CD4-positive, alpha-beta T cell (primary cell): ENCODE measurements at regions not wholly inside any gene's neighbourhood (a gene's known extent, or its start where the extent isn't known, plus 50 kb on each side); places are given as distances from the start of the nearest gene placed in this dataset.

Source experiments
- ATAC-seq: fragments of 200-7000 bp; cut with Tn5 transposase; one replicate; pipeline ENCODE4 v1.10.0; 2022; ENCODE audit warnings: mild to moderate bottlenecking; ENCODE audit not compliant: poor library complexity
- CTCF ChIA-PET: fragments of 350-600 bp; sonication (Branson Sonifier 250); formaldehyde crosslinking; loops from one replicate; lab custom pipeline; 2021; ENCODE audit warnings: antibody characterized with exemption, inconsistent platforms; lab: Charles Lee
- POLR2A ChIA-PET: fragments of 350-600 bp; sonication (Branson Sonifier 250); formaldehyde crosslinking; loops from one replicate; lab custom pipeline; 2021; ENCODE audit warnings: antibody characterized with exemption, inconsistent platforms; lab: Charles Lee
- DNase-seq, 14 experiments: peaks; one replicate each; pipeline ENCODE4 v3.0.0-alpha.2; 2013 to 2020; ENCODE audit warnings: mixed read lengths in 2 of 14
- H3K27ac ChIP-seq, 2 donors: one replicate each; pipeline versions ENCODE4 v1.5.1 to v1.7.0; 2013; ENCODE audit warnings: low read length in 2 of 2, low read depth in 1 of 2, mild to moderate bottlenecking in 1 of 2
- H3K27me3 ChIP-seq, 2 experiments: 1 replicate in 1 of 2; 2 replicates in 1 of 2; pipeline versions ENCODE4 v1.6.1 to v1.7.0; 2013; ENCODE audit warnings: low read length in 2 of 2, control low read depth in 1 of 2, mild to moderate bottlenecking in 1 of 2, moderate library complexity in 1 of 2; ENCODE audit not compliant: insufficient read depth in 2 of 2, control insufficient read depth in 1 of 2
- H3K36me3 ChIP-seq: one replicate; pipeline ENCODE4 v1.6.1; 2013; ENCODE audit warnings: low read length, control low read depth; ENCODE audit not compliant: insufficient read depth
- H3K4me1 ChIP-seq: one replicate; pipeline ENCODE4 v1.6.1; 2013; ENCODE audit warnings: low read length, control low read depth; ENCODE audit not compliant: insufficient read depth
- H3K4me3 ChIP-seq: one replicate; pipeline ENCODE4 v1.5.1; 2013; ENCODE audit warnings: mild to moderate bottlenecking, low read length, moderate library complexity
- H3K9me3 ChIP-seq, 2 experiments: 1 replicate in 1 of 2; 2 replicates in 1 of 2; pipeline versions ENCODE4 v1.6.1 to v1.7.0; 2013; ENCODE audit warnings: low read length in 2 of 2, mild to moderate bottlenecking in 2 of 2, control low read depth in 1 of 2, moderate library complexity in 1 of 2; ENCODE audit not compliant: control insufficient read depth in 1 of 2, insufficient read depth in 1 of 2
- H3K27ac Mint-ChIP-seq: one replicate; pipeline ENCODE4 v1.8.0; 2020; ENCODE audit warnings: mixed read lengths
- H3K27me3 Mint-ChIP-seq: one replicate; pipeline ENCODE4 v1.8.0; 2021; ENCODE audit warnings: mixed read lengths
- H3K36me3 Mint-ChIP-seq: one replicate; pipeline ENCODE4 v1.8.0; 2021; ENCODE audit warnings: low read depth, mixed read lengths
- H3K4me1 Mint-ChIP-seq: one replicate; pipeline ENCODE4 v1.8.0; 2021; ENCODE audit warnings: low read depth, mixed read lengths
- H3K4me3 Mint-ChIP-seq: one replicate; pipeline ENCODE4 v1.8.0; 2020; ENCODE audit warnings: mild to moderate bottlenecking, mixed read lengths
- H3K9me3 Mint-ChIP-seq: one replicate; pipeline ENCODE4 v1.8.0; 2020; ENCODE audit warnings: mixed read lengths
- intact Hi-C, 2 experiments: fragments of 100-400 bp; cut with DNase I in 1 of 2; cut with micrococcal nuclease in 1 of 2; formaldehyde crosslinking; loops; one replicate each; pipeline versions ENCODE4 v1.15.1 to v1.9.0; 2023 to 2025; cut with DNase I, micrococcal nuclease
- TF ChIP-seq, protein P1 (sequence below): fragments of 200-600 bp; IDR thresholded peaks from one replicate; pipeline ENCODE4 v1.8.0; 2022; ENCODE audit warnings: antibody characterized with exemption, mild to moderate bottlenecking

DNA sequence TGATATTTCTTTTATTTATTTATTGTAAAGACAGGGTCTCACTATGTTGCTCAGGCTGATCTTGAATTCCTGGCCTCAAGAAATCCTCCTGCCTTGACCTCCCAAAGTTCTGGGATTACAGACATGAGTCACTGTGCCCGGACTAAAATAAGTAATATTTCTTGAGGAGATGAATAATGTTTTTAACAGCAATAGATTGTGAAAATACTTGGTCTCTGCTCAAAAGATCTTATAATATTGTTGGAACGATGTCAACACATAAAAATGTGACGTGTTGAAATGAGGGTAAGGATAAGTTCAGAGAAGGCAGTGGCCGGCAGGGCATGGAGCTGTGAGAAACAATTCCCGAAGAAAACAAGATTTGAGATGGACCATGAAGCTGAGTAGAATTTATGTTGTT lies 178.7 kb downstream of the GJA1 start:
- Histone ChIP-seq H3K27me3 (no peaks in the 10 kb centered on the region), H3K9me3 (no peaks in the 10 kb centered on the region), H3K4me3 (no peak overlapping the region), H3K4me1 (no peaks in the 10 kb centered on the region), H3K36me3 (no peaks in the 10 kb centered on the region), H3K27ac (no peak overlapping the region)
- POLR2A ChIA-PET, result no interaction called here
- intact Hi-C loops, result no loop called here
- TF ChIP-seq, protein P1, sequence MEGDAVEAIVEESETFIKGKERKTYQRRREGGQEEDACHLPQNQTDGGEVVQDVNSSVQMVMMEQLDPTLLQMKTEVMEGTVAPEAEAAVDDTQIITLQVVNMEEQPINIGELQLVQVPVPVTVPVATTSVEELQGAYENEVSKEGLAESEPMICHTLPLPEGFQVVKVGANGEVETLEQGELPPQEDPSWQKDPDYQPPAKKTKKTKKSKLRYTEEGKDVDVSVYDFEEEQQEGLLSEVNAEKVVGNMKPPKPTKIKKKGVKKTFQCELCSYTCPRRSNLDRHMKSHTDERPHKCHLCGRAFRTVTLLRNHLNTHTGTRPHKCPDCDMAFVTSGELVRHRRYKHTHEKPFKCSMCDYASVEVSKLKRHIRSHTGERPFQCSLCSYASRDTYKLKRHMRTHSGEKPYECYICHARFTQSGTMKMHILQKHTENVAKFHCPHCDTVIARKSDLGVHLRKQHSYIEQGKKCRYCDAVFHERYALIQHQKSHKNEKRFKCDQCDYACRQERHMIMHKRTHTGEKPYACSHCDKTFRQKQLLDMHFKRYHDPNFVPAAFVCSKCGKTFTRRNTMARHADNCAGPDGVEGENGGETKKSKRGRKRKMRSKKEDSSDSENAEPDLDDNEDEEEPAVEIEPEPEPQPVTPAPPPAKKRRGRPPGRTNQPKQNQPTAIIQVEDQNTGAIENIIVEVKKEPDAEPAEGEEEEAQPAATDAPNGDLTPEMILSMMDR, result no peak
- Mint-ChIP-seq H3K4me1 (no peaks in the 10 kb centered on the region), H3K27me3 (no peaks in the 10 kb centered on the region), H3K9me3 (no peaks in the 10 kb centered on the region), H3K36me3 (no peaks in the 10 kb centered on the region), H3K4me3 (no peak overlapping the region), H3K27ac (no peak overlapping the region)
- DNase-seq (no peak), ATAC-seq (no peak)
- CTCF ChIA-PET, result interaction anchor here (1.1 kb wide), 1 partner anchor 77 kb away, joined by 3 read pairs; no protein-coding TSS in a partner anchor

DNA sequence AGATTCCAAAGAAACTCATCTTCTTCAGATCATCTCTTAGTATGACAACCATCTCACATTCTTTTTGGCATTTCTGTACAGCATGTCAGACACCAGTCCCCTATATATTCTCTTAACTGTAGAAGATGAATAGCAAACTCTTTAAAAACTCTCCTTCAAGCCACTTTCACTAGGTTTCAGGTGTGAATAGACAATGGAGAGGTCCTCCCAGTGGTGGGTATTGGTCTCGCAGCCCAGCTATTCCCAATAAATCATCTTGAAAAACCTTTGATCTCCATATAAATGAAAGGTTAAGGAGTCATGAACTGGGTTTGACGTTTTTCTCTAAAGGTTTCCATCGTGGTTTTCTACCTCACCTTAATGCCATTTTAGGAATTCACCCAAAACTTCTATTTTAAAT lies 180.0 kb downstream of the GJA1 start:
- no peak overlapping the region for H3K4me3 ChIP-seq

DNA sequence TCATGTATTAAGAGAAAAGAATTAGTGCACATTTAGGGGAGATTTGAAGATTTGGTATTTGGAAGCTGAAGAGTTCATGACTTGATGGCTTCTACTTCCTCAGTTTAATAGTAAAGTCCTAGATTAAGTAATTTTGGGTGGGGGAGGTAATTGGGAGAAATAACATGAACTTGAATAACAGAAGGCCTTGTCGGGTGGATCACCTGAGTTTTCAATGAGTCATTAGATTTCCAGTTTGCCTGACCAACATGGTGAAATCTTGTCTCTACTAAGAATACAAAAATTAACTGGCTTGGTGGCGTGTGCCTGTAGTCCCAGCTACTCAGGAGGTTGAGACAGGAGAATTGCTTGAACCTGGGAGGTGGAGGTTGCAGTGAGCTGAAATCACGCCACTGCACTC lies 181.0 kb downstream of the GJA1 start:
- no peaks in the 10 kb centered on the region for H3K4me1 Mint-ChIP-seq
- no peaks in the 10 kb centered on the region for H3K36me3 Mint-ChIP-seq
- H3K27ac Mint-ChIP-seq, result no peak overlapping the region
- CTCF ChIA-PET, result no interaction called here
- intact Hi-C loops, result no loop called here
- ATAC-seq, result no peak
- H3K27ac ChIP-seq, result no peak overlapping the region
- no peak overlapping the region for H3K4me3 Mint-ChIP-seq
- DNase-seq, result no peak
- H3K4me3 ChIP-seq, result no peak overlapping the region
- H3K27me3 Mint-ChIP-seq, result no peaks in the 10 kb centered on the region
- H3K27me3 ChIP-seq, result no peaks in the 10 kb centered on the region
- no peaks in the 10 kb centered on the region for H3K9me3 Mint-ChIP-seq
- no peaks in the 10 kb centered on the region for H3K4me1 ChIP-seq
- H3K9me3 ChIP-seq, result no peaks in the 10 kb centered on the region
- POLR2A ChIA-PET, result no interaction called here
- TF ChIP-seq, protein P1, result no peak
- no peaks in the 10 kb centered on the region for H3K36me3 ChIP-seq

More for the DNA sequence above, 180.0 kb downstream of the GJA1 start:
- Mint-ChIP-seq H3K4me3 (no peak overlapping the region), H3K4me1 (no peaks in the 10 kb centered on the region), H3K27me3 (no peaks in the 10 kb centered on the region), H3K27ac (no peak overlapping the region), H3K9me3 (no peaks in the 10 kb centered on the region), H3K36me3 (no peaks in the 10 kb centered on the region)
- ChIA-PET CTCF (no interaction called here), POLR2A (no interaction called here)
- TF ChIP-seq, protein P1, result no peak
- ATAC-seq (no peak), DNase-seq (no peak)
- no peaks in the 10 kb centered on the region for H3K9me3 ChIP-seq
- no peak overlapping the region for H3K27ac ChIP-seq
- no peaks in the 10 kb centered on the region for H3K4me1 ChIP-seq
- H3K36me3 ChIP-seq, result no peaks in the 10 kb centered on the region
- no peaks in the 10 kb centered on the region for H3K27me3 ChIP-seq
- intact Hi-C loops, result no loop called here
